ENCODE measurements at regions not wholly inside any gene's neighbourhood (a gene's known extent, or its start where the extent isn't known, plus 50 kb on each side); places are given as distances from the start of the nearest gene placed in this dataset.
A peak's percentile ranks its signal among the peaks of the same experiment; 100 is the strongest.

- no peaks in the 10 kb centered on the region for H3K79me2 ChIP-seq (ENCODE audit: insufficient read depth)
- peaks cover 2 to 5% of the 10 kb centered on the region in 2 experiments; a peak in 3 of 4 replicates for H3K4me1 ChIP-seq (ENCODE audit: control insufficient read depth in 1 of 2, insufficient read depth in 2 of 2, low read depth in 1 of 2, low read length in 1 of 2)
- peak overlapping the region; percentile 35; the same call in 1 of the 2 replicates for H3K4me2 ChIP-seq
- POLR2A ChIA-PET: no interaction called here
- DNase-seq: no peak
- H3K4me3 ChIP-seq (ENCODE audit: low read depth in 2 of 2, low read length in 1 of 2): no peak overlapping the region
- TF ChIP-seq MEF2A (IDR thresholded peaks at IDR 0.05; ENCODE audit: borderline replicate concordance, low read depth) (peak; percentile 68), POLR2AphosphoS5 (IDR thresholded peaks at IDR 0.05; ENCODE audit: low read depth, low read length) (peak; percentile 90), TEAD4 (IDR thresholded peaks at IDR 0.05; ENCODE audit: borderline replicate concordance, insufficient read depth) (peak; percentile 97), ZBTB33 (IDR thresholded peaks at IDR 0.05; ENCODE audit: borderline replicate concordance, low read depth) (peak; percentile 71; the same call in 1 of the 2 replicates), ELF1 (IDR thresholded peaks at IDR 0.05) (no peak), RAD21 (IDR thresholded peaks at IDR 0.05; ENCODE audit: low read length) (no peak), NFIC (IDR thresholded peaks at IDR 0.05; ENCODE audit: borderline replicate concordance) (peak; percentile 92), EP300 (IDR thresholded peaks at IDR 0.05; ENCODE audit: borderline replicate concordance in 1 of 2, low read depth in 1 of 2, low read length in 1 of 2) (peak; percentile 82 to 99), USF2 (IDR thresholded peaks at IDR 0.05; ENCODE audit: borderline replicate concordance, low read depth, low read length) (no peak), TAF1 (IDR thresholded peaks at IDR 0.05; ENCODE audit: borderline replicate concordance, low read depth, low read length) (peak; percentile 35; the same call in 1 of the 2 replicates), MXI1 (IDR thresholded peaks at IDR 0.05; ENCODE audit: low read depth, low read length) (no peak), TCF12 (IDR thresholded peaks at IDR 0.05) (peak; percentile 100), FOXJ3 (CRISPR knock-in tag; IDR thresholded peaks at IDR 0.05) (no peak), CHD2 (IDR thresholded peaks at IDR 0.05; ENCODE audit: low read length, partially characterized antibody) (no peak), GABPA (IDR thresholded peaks at IDR 0.05; ENCODE audit: low read depth) (peak; percentile 25; the same call in 1 of the 2 replicates), FOSL2 (IDR thresholded peaks at IDR 0.05; ENCODE audit: borderline replicate concordance, low read depth) (peak; percentile 93), SIN3A (IDR thresholded peaks at IDR 0.05; ENCODE audit: borderline replicate concordance, low read depth, low read length) (peak; percentile 55; the same call in 1 of the 2 replicates), JUND (IDR thresholded peaks at IDR 0.05) (peak; percentile 98), RXRA (IDR thresholded peaks at IDR 0.05; ENCODE audit: borderline replicate concordance, low read depth) (peak; percentile 63), MAX (IDR thresholded peaks at IDR 0.05; ENCODE audit: low read depth) (no peak), FOXM1 (IDR thresholded peaks at IDR 0.05; ENCODE audit: low read depth) (peak; percentile 93), EZH2phosphoT487 (IDR thresholded peaks at IDR 0.05; ENCODE audit: borderline replicate concordance, low read depth) (no peak), PBX3 (IDR thresholded peaks at IDR 0.05) (peak; percentile 99)
- 20% methylated on average over 2 of the region's 2 CpGs for WGBS (ENCODE audit: low lambda C conversion rate)
- no peak overlapping the region for H2AFZ ChIP-seq (ENCODE audit: low read depth)
- H3K9me2 ChIP-seq: no peaks in the 10 kb centered on the region
- CTCF ChIA-PET: no interaction called here
- H4K20me1 ChIP-seq (ENCODE audit: insufficient read depth): no peaks in the 10 kb centered on the region
- no peaks in the 10 kb centered on the region for H3K27me3 ChIP-seq (ENCODE audit: insufficient read depth)
- no peaks in the 10 kb centered on the region for H3K9me3 ChIP-seq
- peak overlapping the region; percentile 77 to 84; a peak in 3 of 4 replicates for H3K27ac ChIP-seq (ENCODE audit: low read depth in 2 of 2, low read length in 1 of 2)
- peaks cover 32% of the 10 kb centered on the region for H3F3A ChIP-seq (replicated peaks; ENCODE audit: insufficient read depth)
- H3K36me3 ChIP-seq (replicated peaks in 1 of 2; ENCODE audit: control insufficient read depth in 1 of 2, insufficient read depth in 2 of 2, low read length in 1 of 2): no peaks in the 10 kb centered on the region
- no peak overlapping the region for H3K9ac ChIP-seq
These were observed 465.8 kb upstream of the SYT1 start for GRCh38 chr12:78398750-78399149.
